PFSK-1 (cell line): ENCODE measurements at regions not wholly inside any gene's neighbourhood (a gene's known extent, or its start where the extent isn't known, plus 50 kb on each side); places are given as distances from the start of the nearest gene placed in this dataset.

Source experiments
- FOXP2 ChIP-seq: optimal IDR thresholded peaks from 2 replicates; pipeline ENCODE3; 2011; ENCODE audit warnings: borderline replicate concordance, control low read depth, inconsistent platforms; ENCODE audit not compliant: insufficient read depth; ENCODE audit errors: extremely low read length, extremely low read depth
- POLR2AphosphoS5 ChIP-seq: IDR thresholded peaks from 2 replicates; pipeline ENCODE4 v1.6.1; 2012; ENCODE audit warnings: low read depth, mild to moderate bottlenecking, control low read depth, low read length, moderate library complexity
- REST ChIP-seq, 2 experiments: IDR thresholded peaks; 2 replicates each; pipeline versions ENCODE4 v1.6.1 to v1.8.0; 2011 to 2012; ENCODE audit warnings: low read depth in 2 of 2, low read length in 2 of 2, control low read depth in 1 of 2, inconsistent platforms in 1 of 2, mild to moderate bottlenecking in 1 of 2, moderate library complexity in 1 of 2; ENCODE audit not compliant: insufficient read depth in 1 of 2
- SIN3A ChIP-seq: IDR thresholded peaks from 2 replicates; pipeline ENCODE4 v1.6.1; 2012; ENCODE audit warnings: mild to moderate bottlenecking, low read length, moderate library complexity, borderline replicate concordance; ENCODE audit not compliant: insufficient read depth
- TAF1 ChIP-seq: IDR thresholded peaks from 2 replicates; pipeline ENCODE4 v1.6.1; 2012; ENCODE audit warnings: low read length, control low read depth, borderline replicate concordance; ENCODE audit not compliant: insufficient read depth

- TF ChIP-seq TAF1 (no peak), SIN3A (no peak), POLR2AphosphoS5 (no peak), FOXP2 (no peak), REST (IDR thresholded peaks at IDR 0.05; ENCODE audit: insufficient read depth in 1 of 2, low read depth in 2 of 2, low read length in 2 of 2) (no peak)
These were observed 365.3 kb downstream of the RND3 start for GRCh38 chr2:150122156-150122555.

GRCh38 chr2:150120326-150120955 is 367.0 kb downstream of the RND3 start:
- no peak for TF ChIP-seq TAF1
- TF ChIP-seq REST (IDR thresholded peaks at IDR 0.05; ENCODE audit: insufficient read depth in 1 of 2, low read depth in 2 of 2, low read length in 2 of 2), result no peak
- no peak for TF ChIP-seq POLR2AphosphoS5
- TF ChIP-seq SIN3A, result no peak
- no peak for TF ChIP-seq FOXP2

- TF ChIP-seq REST (IDR thresholded peaks at IDR 0.05; ENCODE audit: insufficient read depth in 1 of 2, low read depth in 2 of 2, low read length in 2 of 2) (peak in 1 of 2 experiments; percentile 73; a peak in 2 of 4 replicates), TAF1 (no peak)
These were observed 367.6 kb downstream of the RND3 start for GRCh38 chr2:150119819-150120218.

- TF ChIP-seq TAF1 (no peak), POLR2AphosphoS5 (no peak), FOXP2 (no peak), SIN3A (no peak)
These were observed 376.9 kb downstream of the RND3 start for GRCh38 chr2:150110548-150110947.

GRCh38 chr2:150109912-150110311 is 377.6 kb downstream of the RND3 start:
- TF ChIP-seq POLR2AphosphoS5 (no peak), SIN3A (no peak), TAF1 (no peak), FOXP2 (no peak), REST (IDR thresholded peaks at IDR 0.05; ENCODE audit: insufficient read depth in 1 of 2, low read depth in 2 of 2, low read length in 2 of 2) (no peak)
